Activated naive CD4-positive, alpha-beta T cell (primary cell): ENCODE measurements at regions not wholly inside any gene's neighbourhood (a gene's known extent, or its start where the extent isn't known, plus 50 kb on each side); places are given as distances from the start of the nearest gene placed in this dataset.
"Not testable (repeated sequence)": the region's sequence is repeated elsewhere in the genome, so short reads cannot be mapped to it uniquely, and the experiment has no call there.

Experiments
- DNase-seq, 4 experiments: peaks; one replicate each; lab custom pipeline; 2025; lab: John Stamatoyannopoulos, UW

DNA sequence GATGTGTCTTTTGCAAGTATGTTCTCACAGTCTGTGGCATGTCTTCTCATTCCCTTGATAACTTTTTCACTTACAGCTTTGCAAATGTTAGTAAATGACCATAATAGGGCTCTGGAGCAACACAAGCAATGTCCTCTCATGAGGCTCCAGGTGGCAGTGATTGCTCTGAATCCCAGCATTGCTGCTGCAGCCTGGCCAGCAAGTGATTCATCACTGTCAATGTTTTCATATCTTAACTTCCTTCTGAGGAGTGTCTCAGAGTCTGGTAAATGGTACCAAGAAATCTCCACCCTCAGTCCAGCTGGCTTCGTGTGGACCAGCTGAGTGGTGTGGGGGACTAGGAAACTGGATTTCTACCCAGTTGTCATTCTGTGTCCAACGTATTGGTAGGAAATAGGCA, 139.6 kb downstream of the MYLK4 start:
- no peak for DNase-seq

DNA sequence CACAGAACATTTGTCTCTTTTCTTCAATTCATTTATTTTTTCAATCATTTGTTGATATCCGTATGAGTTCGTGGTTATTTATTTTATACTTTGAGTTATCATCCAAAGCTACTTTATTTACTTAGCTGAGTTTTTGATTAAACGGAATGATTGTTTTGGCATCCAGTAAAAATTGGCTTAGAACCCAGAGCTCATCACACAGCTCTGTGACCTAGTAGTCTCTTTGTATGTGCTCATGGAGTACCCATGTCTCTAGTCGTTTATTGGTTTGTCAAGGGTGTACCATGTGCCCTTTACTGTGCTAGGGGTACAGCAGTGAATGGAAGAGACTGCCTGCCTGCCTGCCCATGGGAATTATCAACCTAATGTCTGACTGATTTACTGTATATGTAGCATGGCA, 142.2 kb downstream of the MYLK4 start:
- no peak for DNase-seq

DNA sequence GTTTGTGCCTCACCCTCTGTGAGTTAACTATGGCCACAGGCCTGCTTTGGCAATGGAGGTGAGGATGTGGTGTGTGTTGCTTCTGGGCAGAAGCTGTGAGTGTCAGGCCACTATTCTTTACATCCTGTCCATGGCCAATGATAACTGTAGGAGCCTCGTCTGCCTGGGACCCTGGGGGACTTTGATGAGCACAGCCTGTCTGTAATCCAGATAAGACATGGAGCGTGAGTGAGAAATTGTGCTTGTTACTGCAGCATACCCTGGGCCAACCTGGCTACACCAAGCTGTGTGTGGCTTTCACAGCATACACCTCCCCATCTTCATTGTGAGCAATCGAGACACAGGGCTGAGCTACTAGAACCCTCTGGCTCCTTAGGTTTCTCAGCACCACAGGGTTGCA, 150.4 kb downstream of the MYLK4 start:
- DNase-seq = no peak

DNA sequence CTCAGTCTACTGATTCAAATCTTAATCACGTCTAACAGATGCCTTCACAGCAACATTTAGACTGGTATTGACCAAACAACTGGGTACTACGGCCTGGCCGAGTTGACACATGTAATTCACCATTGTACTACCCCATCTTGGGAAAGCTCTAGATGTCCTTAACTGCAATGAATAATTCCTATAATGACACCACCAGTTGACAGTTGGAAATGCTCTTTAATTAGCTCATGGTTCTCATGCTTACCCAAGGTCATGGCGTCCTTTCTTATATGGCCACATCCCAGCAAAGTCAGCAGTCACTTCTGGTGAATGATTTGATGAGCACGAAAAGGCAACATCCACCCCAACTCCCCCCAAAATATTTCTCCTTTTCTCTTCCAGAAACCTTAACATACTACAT, 150.9 kb downstream of the MYLK4 start:
- no peak for DNase-seq

DNA sequence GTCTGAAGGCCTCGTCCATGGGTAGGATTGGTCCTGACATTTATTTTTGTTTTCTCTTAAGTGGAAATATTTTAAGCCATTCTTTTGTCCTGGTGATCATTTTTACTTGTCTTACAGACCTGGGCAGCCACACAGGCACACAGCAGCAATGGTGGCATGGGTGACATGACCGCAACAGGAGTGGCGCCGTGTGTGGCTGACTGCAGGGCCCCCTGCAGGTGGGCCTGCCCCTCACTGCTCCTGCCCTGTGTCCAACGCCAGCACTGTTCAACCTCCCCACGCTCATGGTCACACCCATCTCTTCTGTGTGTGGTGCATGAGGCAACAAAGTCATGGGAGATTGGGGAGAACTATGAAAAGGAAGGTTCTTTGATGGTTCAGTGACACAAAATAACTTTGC, 151.9 kb downstream of the MYLK4 start:
- no peak for DNase-seq

DNA sequence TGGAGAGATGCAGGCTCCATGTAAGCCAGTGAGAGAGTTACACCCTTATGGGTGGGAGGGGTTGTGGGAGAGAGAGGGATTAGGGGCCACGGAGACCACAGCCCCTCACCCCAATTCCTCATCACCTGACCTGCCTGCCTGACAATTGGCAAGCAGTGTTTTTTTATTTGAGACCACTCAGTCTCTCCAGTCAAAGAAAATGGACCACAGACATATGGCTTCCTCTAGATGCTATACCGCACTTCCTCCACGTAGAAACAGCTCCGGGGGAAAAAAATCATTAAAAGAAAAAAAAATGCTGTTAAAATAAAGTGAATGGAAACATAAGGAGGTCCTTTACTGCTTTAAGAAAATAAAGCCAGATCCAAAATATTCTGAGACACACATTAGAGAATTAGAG, 152.7 kb downstream of the MYLK4 start:
- DNase-seq = no peak

DNA sequence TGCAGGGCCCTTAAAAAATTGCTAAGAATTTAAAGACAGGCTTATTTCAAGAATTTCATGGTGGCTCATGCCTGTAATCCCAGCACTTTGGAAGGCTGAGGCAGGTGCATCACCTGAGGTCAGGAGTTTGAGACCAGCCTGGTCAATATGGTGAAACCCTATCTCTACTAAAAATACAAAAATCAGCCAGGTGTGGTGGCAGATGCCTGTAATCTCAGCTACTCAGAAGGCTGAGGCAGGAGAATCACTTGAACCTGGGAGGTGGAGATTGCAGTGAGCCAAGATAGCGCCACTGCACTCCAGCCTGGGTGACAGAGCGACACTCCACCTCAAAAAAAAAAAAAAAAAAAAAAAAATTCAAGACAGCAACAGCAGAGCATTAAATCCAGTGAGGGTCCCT, 153.3 kb downstream of the MYLK4 start:
- DNase-seq = not testable (repeated sequence)

DNA sequence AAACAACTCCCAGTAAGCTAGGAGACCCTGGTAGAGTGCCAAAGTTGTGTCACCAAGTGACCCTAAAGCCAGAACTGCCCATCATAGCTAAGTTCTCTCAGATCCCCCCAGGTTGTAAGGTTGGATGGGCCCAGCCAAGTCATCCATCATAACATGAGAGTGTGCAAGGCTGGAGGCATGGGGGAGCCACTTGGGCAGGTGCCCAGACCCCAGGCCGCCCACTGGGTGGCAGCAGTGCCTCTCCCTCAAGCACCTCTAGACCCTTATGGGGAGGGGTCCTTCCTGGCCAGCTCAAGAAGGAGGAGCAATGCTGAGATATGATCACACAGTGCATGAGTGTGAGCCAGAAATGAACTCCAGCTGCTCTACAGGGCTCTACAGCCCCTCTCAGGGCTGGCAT, 154.5 kb downstream of the MYLK4 start:
- no peak for DNase-seq

DNA sequence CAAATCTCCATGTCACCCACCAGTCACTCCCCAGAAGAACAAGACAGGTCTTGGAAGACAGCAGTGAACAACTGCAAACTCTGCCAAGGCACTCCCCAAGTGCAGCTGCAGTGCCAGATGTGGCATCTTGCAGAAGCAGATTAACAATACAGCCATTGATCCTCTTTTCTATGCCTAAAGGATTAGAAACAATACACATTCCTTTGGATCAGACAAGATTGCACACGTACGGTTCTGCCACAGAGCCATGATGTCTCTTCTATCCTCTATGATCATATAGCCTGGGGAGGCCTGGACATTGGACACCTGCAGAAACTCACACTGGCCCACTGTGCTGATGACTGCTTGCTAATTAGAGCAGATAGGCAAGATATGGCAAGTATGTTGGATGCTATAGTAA, 155.9 kb downstream of the MYLK4 start:
- no peak for DNase-seq

DNA sequence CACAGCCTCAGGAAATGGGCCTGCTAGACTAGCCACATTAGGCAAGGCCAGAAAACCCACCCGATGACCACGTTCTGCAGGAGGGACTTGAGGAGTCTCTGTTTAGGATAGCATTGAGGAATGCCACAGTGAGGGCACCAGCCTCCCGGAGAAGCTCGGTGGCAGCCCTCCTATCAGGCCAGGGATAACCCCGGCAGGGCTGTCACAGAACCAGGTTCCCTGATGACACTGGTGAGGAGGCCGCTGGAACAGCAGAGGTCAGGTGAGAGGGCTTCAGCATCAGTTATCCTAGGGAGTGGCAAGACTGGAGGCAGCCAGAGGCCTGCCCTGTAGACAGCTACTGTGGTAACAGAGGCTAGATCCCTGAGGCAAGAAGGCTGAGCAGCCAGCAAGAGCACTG, 157.6 kb downstream of the MYLK4 start:
- DNase-seq = no peak

DNA sequence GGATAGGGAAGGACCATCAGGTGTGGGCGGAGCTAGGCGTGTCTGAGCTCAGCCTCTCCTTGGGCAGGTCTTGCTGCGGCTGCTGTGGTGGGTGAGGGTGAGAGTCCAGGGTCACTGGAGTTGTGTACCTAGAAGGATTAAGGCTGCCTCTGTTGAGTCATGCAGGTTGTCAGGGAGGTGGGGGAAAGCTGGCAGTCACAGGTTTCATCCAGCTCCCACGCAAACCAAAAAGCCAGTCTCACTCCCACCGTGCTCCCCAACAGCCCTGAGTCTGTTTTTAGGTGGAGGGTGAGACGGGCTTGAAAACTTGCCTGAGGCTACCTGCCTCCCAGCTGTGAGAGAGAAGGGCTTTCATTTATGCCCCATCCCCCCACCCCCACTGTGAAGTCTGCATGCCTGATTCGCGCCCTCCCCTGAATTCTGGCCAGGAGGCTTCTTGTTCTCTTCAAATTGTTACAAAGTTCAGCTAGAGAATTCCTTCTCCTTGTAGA, 161.5 kb downstream of the MYLK4 start:
- DNase-seq = no peak

DNA sequence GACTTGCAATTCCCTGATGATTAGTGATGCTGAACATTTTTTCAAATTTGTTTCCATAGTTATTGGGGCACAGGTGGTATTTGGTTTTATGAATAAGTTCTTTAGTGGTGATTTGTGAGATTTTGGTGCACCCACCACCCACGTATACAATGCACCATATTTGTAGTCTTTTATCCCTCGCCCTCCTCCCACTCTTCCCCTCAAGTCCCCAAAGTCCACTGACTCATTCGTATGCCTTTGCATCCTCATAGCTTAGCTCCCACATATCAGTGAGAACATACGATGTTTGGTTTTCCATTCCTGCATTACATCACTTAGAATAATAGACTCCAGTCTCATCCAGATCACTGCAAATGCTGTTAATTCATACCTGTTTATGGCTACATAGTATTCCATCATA, 167.3 kb downstream of the MYLK4 start:
- DNase-seq = no peak

DNA sequence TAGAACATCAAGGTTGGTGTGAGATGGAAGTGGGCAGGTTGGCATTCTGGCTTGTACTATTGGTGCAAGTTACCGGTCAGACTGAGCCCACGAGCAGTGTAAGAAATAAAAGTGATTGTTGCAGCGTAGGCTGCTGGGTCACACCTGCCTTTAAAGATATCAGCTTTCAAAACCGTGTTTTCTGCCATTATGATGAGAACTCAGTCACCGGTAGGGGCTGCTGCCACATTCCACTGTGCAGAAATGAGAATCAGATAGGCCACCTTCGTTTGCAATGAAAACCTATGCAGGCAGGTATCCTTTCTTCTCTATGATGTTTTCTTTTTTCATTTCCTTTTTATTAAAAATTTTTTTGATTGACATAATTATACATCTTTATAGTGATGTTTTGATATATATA, 168.5 kb downstream of the MYLK4 start:
- DNase-seq = no peak

DNA sequence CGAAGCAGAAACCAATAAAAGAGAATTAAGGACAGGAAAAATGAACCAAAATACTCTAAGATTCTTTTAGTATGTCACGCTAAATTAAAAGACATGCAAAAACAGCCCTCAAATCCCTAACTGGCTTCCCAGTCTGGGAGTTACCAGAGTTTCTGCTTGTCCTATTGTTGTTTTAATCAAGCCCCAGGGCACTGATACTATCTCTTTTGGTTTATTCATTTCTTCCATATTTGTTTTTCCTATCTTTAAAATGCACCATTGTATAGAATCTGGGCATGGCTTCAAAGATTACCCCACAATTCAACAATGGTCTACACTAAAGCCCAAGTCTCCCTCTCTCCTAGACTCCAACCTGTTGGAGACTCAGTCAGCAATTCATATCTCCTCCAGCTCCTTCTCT, 169.1 kb downstream of the MYLK4 start:
- DNase-seq = no peak

DNA sequence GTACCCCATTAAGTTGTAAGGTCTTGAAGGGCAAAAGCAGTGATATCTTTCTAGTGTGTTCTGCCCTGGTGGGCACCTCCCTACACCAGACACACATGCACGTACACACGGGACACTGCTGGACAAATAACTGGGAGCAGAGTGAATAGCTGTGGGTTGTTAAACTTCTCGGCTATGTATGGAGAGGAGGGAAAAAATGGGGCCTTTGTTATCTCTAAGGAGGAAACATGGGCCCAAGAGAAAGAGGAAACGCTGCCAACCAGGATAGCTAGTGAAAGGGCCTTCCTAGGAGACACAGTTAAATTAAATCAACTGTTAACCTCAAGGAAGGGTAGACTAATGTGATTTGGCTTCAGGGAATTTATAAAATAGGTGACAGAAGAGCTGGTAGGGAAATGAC, 169.7 kb downstream of the MYLK4 start:
- DNase-seq = no peak

DNA sequence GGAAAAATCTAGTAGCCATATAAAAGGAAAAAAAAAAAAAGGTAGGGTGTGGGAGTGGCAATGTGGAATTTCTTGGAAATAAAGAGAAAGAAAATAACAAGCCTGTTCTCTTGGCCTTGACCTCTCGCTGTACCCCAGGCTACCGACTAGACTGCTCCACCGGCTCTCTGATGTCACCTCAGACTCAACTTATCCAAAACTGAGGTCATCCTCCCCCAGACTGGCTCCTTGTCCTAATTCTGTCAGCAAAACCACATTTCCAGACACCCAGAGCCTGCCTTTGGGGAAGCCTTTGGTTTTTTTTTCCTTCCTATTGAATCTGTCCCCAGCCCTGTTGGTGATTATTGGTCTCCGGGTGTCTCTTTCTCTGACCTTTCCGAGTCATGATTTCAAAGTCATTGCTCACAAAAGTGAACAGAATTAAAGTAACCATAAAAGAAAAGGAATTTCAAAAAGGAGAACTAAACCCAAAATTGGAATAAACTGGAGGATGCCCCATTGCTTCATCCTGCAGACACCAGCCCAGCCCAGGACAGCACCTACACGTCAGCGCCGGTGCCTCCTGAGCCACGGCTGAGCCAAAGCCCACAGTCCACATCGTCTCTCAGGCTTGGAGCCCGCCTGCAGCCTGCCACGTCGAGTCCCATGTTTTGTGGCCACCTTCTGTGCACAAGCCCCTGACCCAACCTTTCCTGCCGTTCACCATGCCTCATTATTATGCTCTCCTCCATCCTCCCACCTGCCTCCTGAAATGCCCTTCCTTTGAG, 170.7 kb downstream of the MYLK4 start:
- DNase-seq = no peak

DNA sequence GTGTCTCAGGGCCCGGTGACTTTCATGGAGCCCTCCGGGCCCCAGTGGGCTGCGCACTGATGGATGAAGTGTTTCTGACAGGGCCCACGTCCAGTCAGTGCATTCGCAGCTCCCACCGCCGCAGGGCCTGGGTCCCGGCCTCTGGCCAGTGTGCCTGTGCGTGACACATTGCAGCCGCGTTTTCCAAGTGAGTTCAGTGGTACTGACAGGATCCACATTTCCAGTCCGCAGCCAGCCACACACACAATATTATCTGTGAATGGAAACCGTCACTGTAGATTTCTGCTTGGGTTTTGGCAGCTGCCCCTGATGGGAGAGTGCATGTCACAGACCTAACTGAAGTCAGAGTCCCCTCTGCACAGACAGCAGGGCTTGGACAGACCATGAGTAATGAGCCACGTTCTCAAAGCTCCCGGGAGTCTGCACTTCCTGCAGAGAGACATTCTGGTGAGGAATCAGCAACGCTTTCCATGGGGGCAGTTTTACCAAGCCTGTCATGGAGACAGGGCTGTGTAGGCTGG, 171.4 kb downstream of the MYLK4 start:
- no peak for DNase-seq

DNA sequence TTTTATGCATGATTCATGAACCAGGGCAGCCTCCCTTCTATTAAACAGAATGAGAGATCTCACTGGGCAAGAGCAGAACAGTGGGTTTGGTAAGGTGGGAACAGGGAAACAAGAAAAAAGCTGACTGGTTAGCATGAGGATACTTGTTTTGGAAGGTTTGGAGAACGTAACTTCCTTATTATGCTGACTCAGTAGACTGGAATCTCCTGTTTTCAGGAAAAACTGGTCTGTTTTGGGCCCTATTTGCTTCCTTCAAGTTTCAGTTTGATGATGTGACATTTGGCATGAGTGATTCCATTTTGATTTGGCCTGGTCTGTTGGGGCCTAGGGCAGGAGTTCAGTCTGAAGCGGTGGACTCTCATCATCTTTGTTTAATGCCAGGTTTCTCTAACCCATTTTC, 172.0 kb downstream of the MYLK4 start:
- no peak for DNase-seq

DNA sequence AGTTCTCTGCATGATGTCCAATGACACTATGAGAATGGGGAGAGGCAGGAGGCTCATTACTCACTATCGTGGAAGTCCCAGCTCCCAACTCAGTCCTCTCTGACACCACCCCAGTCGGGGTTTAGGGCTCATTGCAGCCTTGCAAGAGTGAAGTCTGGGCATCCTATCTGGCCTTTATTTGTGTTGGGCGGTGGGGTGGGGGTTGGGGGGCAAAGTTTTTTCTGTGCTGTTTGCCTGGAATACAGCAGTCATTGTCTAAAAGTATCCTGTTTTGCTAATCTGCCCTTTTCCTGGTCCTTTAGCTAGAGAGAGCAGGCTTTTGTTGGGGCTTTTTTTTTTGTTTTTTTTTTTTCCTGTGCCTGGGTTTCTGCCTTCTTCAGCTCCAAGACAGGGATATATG, 174.2 kb downstream of the MYLK4 start:
- no peak for DNase-seq

DNA sequence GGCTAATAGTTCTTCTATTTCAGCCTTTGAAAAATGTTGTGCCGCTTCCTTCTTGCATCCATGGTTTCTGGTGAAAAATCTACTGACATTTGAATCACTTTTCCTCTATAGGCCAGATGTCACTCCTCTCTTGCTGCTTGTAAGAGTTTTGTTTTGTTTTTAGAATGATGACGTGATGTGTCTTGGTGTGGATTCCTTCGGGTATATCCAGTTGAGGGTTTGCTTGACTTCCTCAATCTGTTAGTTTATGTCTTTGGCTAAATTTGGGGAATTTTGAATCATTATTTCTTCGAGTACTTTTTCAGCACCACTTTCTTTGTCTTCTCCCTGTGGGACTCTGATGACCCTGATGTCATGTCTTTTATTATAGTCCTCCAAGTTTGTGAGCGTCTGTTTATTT, 175.5 kb downstream of the MYLK4 start:
- DNase-seq = no peak

DNA sequence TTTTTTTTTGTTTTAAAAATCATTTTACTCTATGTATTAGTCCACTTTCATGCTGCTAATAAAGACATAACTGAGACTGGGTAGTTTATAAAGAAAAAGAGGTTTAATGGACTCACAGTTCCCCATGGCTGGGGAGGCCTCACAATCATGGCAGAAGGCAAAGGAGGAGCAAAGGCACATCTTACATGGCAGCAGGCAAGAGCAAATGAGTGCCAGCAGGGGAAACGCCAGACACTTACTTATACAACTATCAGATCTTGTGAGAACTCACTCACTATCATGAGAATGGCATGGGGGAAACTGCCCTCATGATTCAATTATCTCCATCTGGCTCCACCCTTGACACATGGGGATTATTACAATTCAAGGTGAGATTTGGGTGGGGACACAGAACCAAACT, 181.3 kb downstream of the MYLK4 start:
- not testable (repeated sequence) for DNase-seq

DNA sequence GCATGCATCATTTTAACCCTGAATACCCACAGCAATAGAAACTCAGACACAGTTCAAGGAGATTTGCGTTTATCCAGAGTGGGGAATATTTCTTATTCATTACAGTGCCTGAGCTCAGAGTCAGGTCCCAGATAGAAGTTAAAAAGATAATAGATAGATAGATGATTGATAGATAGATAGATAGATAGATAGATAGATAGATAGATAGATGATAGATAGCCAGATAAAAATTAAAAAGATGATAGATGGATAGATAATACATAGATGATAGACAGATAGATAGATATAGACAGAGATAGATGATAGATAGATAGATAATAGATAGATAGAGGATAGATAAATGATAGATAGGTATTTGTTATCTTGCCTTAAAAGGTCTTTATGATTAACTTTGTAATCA, 184.7 kb downstream of the MYLK4 start:
- no peak for DNase-seq

DNA sequence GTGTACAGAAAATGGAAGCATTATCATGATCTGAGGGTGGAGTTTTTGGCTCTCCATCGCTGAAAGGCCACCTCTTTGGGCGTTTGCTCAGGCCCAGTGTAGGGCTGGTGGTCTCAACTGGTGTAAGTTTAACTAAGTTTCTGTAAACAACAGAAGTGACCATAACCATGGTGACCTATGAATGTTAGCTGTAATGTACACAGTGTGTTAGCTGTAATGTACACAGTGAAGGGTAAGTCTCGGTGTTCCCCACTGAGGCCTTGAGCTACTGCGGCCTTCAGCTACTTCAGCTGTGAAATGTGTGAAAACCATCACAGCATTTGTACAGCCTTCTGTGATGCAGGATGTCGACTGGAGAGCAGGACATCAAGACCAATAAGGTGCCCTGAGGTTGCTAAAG, 185.2 kb downstream of the MYLK4 start:
- no peak for DNase-seq

DNA sequence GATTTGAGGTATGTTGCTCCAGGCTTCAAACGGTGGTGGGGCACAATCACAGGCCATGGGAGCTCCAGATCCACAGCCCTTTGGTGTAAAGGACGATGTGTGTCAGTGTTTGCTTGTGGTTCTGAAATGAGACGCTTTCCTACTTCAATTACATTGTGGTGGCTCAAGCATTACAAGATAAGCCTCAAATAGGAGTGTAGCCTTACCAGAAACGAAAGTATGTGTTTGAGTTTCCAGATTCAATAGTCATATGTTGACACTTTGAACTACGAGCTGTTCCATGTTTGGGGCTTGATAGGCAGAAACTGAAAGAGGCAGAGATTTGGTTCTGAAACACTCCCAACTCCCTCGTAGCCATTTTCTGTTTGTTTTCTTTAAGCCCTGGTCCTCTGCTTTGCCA, 187.1 kb downstream of the MYLK4 start:
- DNase-seq = no peak
